Trophoblast cell (in vitro differentiated cells and primary cell): ENCODE measurements at regions not wholly inside any gene's neighbourhood (a gene's known extent, or its start where the extent isn't known, plus 50 kb on each side); places are given as distances from the start of the nearest gene placed in this dataset.

Source experiments
- DNase-seq, 2 donors: peaks; one replicate each; pipeline ENCODE4 v3.0.0-alpha.2; 2016
- H2AFZ ChIP-seq: 2 replicates; pipeline ENCODE4 v1.6.1; 2013; ENCODE audit warnings: low read length, moderate library complexity, mild to moderate bottlenecking; ENCODE audit not compliant: insufficient read depth, poor library complexity
- H2AK5ac ChIP-seq: 2 replicates; pipeline ENCODE4 v1.6.1; 2013; ENCODE audit warnings: mild to moderate bottlenecking, low read length
- H2BK120ac ChIP-seq: 2 replicates; pipeline ENCODE4 v1.6.1; 2013; ENCODE audit warnings: low read length, mild to moderate bottlenecking, moderate library complexity; ENCODE audit not compliant: insufficient read depth, poor library complexity
- H2BK12ac ChIP-seq: 2 replicates; pipeline ENCODE4 v1.6.1; 2013; ENCODE audit warnings: mild to moderate bottlenecking, low read length, moderate library complexity
- H2BK5ac ChIP-seq: 2 replicates; pipeline ENCODE4 v1.6.1; 2013; ENCODE audit warnings: low read length, low read depth, moderate library complexity, mild to moderate bottlenecking; ENCODE audit not compliant: poor library complexity
- H3K14ac ChIP-seq: 2 replicates; pipeline ENCODE4 v1.6.1; 2013; ENCODE audit warnings: mild to moderate bottlenecking, low read length
- H3K18ac ChIP-seq: 2 replicates; pipeline ENCODE4 v1.6.1; 2013; ENCODE audit warnings: mild to moderate bottlenecking, low read length
- H3K23ac ChIP-seq: 2 replicates; pipeline ENCODE4 v1.6.1; 2013; ENCODE audit warnings: low read length
- H3K27ac ChIP-seq: 2 replicates; pipeline ENCODE4 v1.5.1; 2013; ENCODE audit warnings: low read depth, mild to moderate bottlenecking, inconsistent platforms, low read length, moderate library complexity
- H3K27me3 ChIP-seq: 2 replicates; pipeline ENCODE4 v1.6.1; 2013; ENCODE audit warnings: inconsistent platforms, mild to moderate bottlenecking, low read length, moderate library complexity; ENCODE audit not compliant: insufficient read depth
- H3K36me3 ChIP-seq, 2 experiments: 1 replicate in 1 of 2; 2 replicates in 1 of 2; pipeline ENCODE4 v1.6.1; 2013; ENCODE audit warnings: low read length in 2 of 2, mild to moderate bottlenecking in 2 of 2, moderate library complexity in 1 of 2; ENCODE audit not compliant: insufficient read depth in 2 of 2, control insufficient read depth in 1 of 2
- H3K4ac ChIP-seq: 2 replicates; pipeline ENCODE4 v1.6.1; 2013; ENCODE audit warnings: low read depth, mild to moderate bottlenecking, low read length, moderate library complexity
- H3K4me1 ChIP-seq, 2 experiments: 1 replicate in 1 of 2; 2 replicates in 1 of 2; pipeline ENCODE4 v1.6.1; 2013; ENCODE audit warnings: low read length in 2 of 2, mild to moderate bottlenecking in 2 of 2, moderate library complexity in 1 of 2; ENCODE audit not compliant: insufficient read depth in 2 of 2, control insufficient read depth in 1 of 2
- H3K4me2 ChIP-seq: 2 replicates; pipeline ENCODE4 v1.6.1; 2013; ENCODE audit warnings: inconsistent platforms, mild to moderate bottlenecking, low read length, moderate library complexity
- H3K4me3 ChIP-seq: 2 replicates; pipeline ENCODE4 v1.5.1; 2013; ENCODE audit warnings: mild to moderate bottlenecking, low read depth, low read length, inconsistent platforms
- H3K79me1 ChIP-seq: one replicate; pipeline ENCODE4 v1.6.1; 2013; ENCODE audit warnings: low read length
- H3K79me2 ChIP-seq: 2 replicates; pipeline ENCODE4 v1.6.1; 2013; ENCODE audit warnings: low read length, mild to moderate bottlenecking; ENCODE audit not compliant: control insufficient read depth, insufficient read depth, poor library complexity
- H3K9ac ChIP-seq: 2 replicates; pipeline ENCODE4 v1.6.1; 2013; ENCODE audit warnings: mild to moderate bottlenecking, low read length
- H3K9me3 ChIP-seq: 2 replicates; pipeline ENCODE4 v1.6.1; 2013; ENCODE audit warnings: low read depth, mild to moderate bottlenecking, control low read depth, inconsistent platforms, low read length; ENCODE audit not compliant: insufficient read depth
- H4K12ac ChIP-seq: 2 replicates; pipeline ENCODE4 v1.6.1; 2013; ENCODE audit warnings: low read depth, mild to moderate bottlenecking, low read length, moderate library complexity
- H4K8ac ChIP-seq: 2 replicates; pipeline ENCODE4 v1.6.1; 2013; ENCODE audit warnings: low read depth, mild to moderate bottlenecking, low read length, moderate library complexity
- H4K91ac ChIP-seq: one replicate; pipeline ENCODE4 v1.6.1; 2013; ENCODE audit warnings: low read depth, mild to moderate bottlenecking, low read length, moderate library complexity
- WGBS: extraction: QIAGEN DNeasy Blood & Tissue Kit; methylation state at CpG from one replicate; pipeline ENCODE4 v1.1.7; 2013; ENCODE audit warnings: missing lambda C conversion rate; ENCODE audit not compliant: insufficient read length, insufficient coverage; ENCODE audit errors: extremely low coverage; 5-methylcytosine and 5-hydroxymethylcytosine counted together

- Histone ChIP-seq H3K14ac (no peak overlapping the region), H3K18ac (no peak overlapping the region), H2AFZ (no peak overlapping the region), H2BK5ac (no peak overlapping the region), H3K4me3 (no peak overlapping the region), H3K36me3 (no peaks in the 10 kb centered on the region), H4K91ac (no peak overlapping the region), H4K12ac (no peak overlapping the region), H3K27ac (no peak overlapping the region), H2AK5ac (no peak overlapping the region), H2BK120ac (no peak overlapping the region), H3K4ac (no peak overlapping the region), H3K23ac (no peak overlapping the region), H3K79me2 (no peaks in the 10 kb centered on the region), H3K79me1 (no peaks in the 10 kb centered on the region), H3K4me2 (no peak overlapping the region), H2BK12ac (no peak overlapping the region), H3K9ac (no peak overlapping the region), H4K8ac (no peak overlapping the region), H3K9me3 (no peaks in the 10 kb centered on the region), H3K27me3 (no peaks in the 10 kb centered on the region), H3K4me1 (no peaks in the 10 kb centered on the region)
- DNase-seq, result no peak
- no CpG with 5 or more reads among the region's 4 CpGs for WGBS
These were observed 86.3 kb downstream of the MRPL32 start for GRCh38 chr7:43018446-43018845.

DNA sequence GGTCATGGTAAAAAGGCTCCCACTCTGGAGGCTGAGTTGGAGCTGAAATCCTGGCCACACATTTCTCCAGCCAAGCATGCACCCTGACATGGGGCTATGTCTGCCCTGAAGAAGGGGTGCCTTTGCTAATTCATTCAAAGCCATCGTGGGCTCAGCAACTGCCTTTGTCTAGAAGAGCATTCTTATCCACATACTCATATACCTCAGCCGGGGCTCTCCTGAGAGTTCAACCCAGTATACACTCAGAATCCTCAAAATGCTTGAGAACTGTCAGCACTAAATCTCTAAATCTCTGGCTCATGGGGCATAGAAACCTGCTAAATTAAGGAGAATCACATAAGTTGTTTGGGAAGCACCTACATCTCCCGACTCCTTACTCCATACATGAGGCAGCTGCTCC is 89.3 kb downstream of the MRPL32 start:
- H3K9me3 ChIP-seq, result no peaks in the 10 kb centered on the region
- no peaks in the 10 kb centered on the region for H3K36me3 ChIP-seq
- no peak overlapping the region for H2AFZ ChIP-seq
- no peak overlapping the region for H4K8ac ChIP-seq
- no peak overlapping the region for H4K91ac ChIP-seq
- H3K79me1 ChIP-seq, result no peaks in the 10 kb centered on the region
- no peak overlapping the region for H3K23ac ChIP-seq
- H3K79me2 ChIP-seq, result no peaks in the 10 kb centered on the region
- H3K27ac ChIP-seq, result no peak overlapping the region
- no peak overlapping the region for H3K9ac ChIP-seq
- H3K14ac ChIP-seq, result no peak overlapping the region
- no peak overlapping the region for H2AK5ac ChIP-seq
- no peak overlapping the region for H2BK120ac ChIP-seq
- H3K4me1 ChIP-seq, result no peaks in the 10 kb centered on the region
- H2BK5ac ChIP-seq, result no peak overlapping the region
- H3K4me2 ChIP-seq, result no peak overlapping the region
- WGBS, result no CpG with 5 or more reads among the region's 3 CpGs
- H3K4me3 ChIP-seq, result no peak overlapping the region
- H3K18ac ChIP-seq, result no peak overlapping the region
- H3K27me3 ChIP-seq, result no peaks in the 10 kb centered on the region
- no peak overlapping the region for H4K12ac ChIP-seq
- DNase-seq, result no peak
- H2BK12ac ChIP-seq, result no peak overlapping the region
- H3K4ac ChIP-seq, result no peak overlapping the region

- H3K36me3 ChIP-seq, result no peaks in the 10 kb centered on the region
- no peak overlapping the region for H3K4me3 ChIP-seq
- H4K12ac ChIP-seq, result no peak overlapping the region
- no peak overlapping the region for H2AFZ ChIP-seq
- no peak overlapping the region for H3K14ac ChIP-seq
- H3K9me3 ChIP-seq, result no peaks in the 10 kb centered on the region
- no peak overlapping the region for H3K4me2 ChIP-seq
- no peaks in the 10 kb centered on the region for H3K27me3 ChIP-seq
- no peak overlapping the region for H2BK5ac ChIP-seq
- no peaks in the 10 kb centered on the region for H3K79me2 ChIP-seq
- H3K4me1 ChIP-seq, result no peaks in the 10 kb centered on the region
- no CpG with 5 or more reads among the region's 7 CpGs for WGBS
- no peak overlapping the region for H3K27ac ChIP-seq
- DNase-seq, result peak; percentile 1 to 29
- no peak overlapping the region for H2AK5ac ChIP-seq
- H3K9ac ChIP-seq, result no peak overlapping the region
- no peak overlapping the region for H2BK120ac ChIP-seq
- H4K8ac ChIP-seq, result no peak overlapping the region
- H3K23ac ChIP-seq, result no peak overlapping the region
- H3K18ac ChIP-seq, result no peak overlapping the region
- H4K91ac ChIP-seq, result no peak overlapping the region
- H2BK12ac ChIP-seq, result no peak overlapping the region
- H3K4ac ChIP-seq, result no peak overlapping the region
- no peaks in the 10 kb centered on the region for H3K79me1 ChIP-seq
These were observed 89.8 kb downstream of the MRPL32 start for GRCh38 chr7:43022008-43022407.

DNA sequence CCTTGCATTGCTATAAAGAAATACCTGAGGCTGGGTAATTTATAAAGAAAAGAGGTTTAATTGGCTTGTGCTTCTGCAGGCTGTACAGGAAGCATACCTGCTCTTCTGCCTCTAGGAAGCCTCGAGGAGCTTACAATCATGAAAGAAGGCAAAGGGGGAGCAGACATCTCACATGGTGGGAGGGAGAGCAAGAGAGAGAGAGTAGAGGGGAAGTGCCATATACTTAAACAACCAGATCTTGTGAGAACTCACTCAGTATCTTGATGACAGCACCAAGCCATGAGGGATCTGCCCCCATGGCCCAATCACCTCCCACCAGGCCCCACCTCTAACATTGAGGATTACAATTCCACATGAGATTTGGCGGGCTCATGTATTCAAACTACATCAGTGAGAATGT is 79.1 kb upstream of the HECW1 start:
- WGBS, result no CpG with 5 or more reads among the region's 2 CpGs
- H3K27ac ChIP-seq, result no peak overlapping the region
- H2BK12ac ChIP-seq, result no peak overlapping the region
- H3K4me2 ChIP-seq, result no peak overlapping the region
- no peaks in the 10 kb centered on the region for H3K4me1 ChIP-seq
- no peak overlapping the region for H3K4ac ChIP-seq
- no peak for DNase-seq
- no peaks in the 10 kb centered on the region for H3K79me1 ChIP-seq
- H3K9me3 ChIP-seq, result no peaks in the 10 kb centered on the region
- H4K8ac ChIP-seq, result no peak overlapping the region
- H4K91ac ChIP-seq, result no peak overlapping the region
- no peak overlapping the region for H2AFZ ChIP-seq
- H3K27me3 ChIP-seq, result no peaks in the 10 kb centered on the region
- no peak overlapping the region for H2BK120ac ChIP-seq
- no peaks in the 10 kb centered on the region for H3K79me2 ChIP-seq
- no peak overlapping the region for H2AK5ac ChIP-seq
- no peak overlapping the region for H3K9ac ChIP-seq
- H3K36me3 ChIP-seq, result no peaks in the 10 kb centered on the region
- H3K14ac ChIP-seq, result no peak overlapping the region
- no peak overlapping the region for H4K12ac ChIP-seq
- no peak overlapping the region for H3K4me3 ChIP-seq
- H3K18ac ChIP-seq, result no peak overlapping the region
- H2BK5ac ChIP-seq, result no peak overlapping the region
- H3K23ac ChIP-seq, result no peak overlapping the region
